ENCODE measurements at regions not wholly inside any gene's neighbourhood (a gene's known extent, or its start where the extent isn't known, plus 50 kb on each side); places are given as distances from the start of the nearest gene placed in this dataset.

- TF ChIP-seq CTCF (IDR thresholded peaks at IDR 0.05; ENCODE audit: low read length): no peak
- TF ChIP-seq EZH2 (IDR thresholded peaks at IDR 0.05; ENCODE audit: borderline replicate concordance, low read length): no peak
These were observed 128.7 kb upstream of the LYZL1 start for GRCh38 chr10:29160150-29160617.

All from OCI-LY1 (cell line).